Suprapubic skin (tissue), 4 donors: ENCODE measurements at regions not wholly inside any gene's neighbourhood (a gene's known extent, or its start where the extent isn't known, plus 50 kb on each side); places are given as distances from the start of the nearest gene placed in this dataset.

Experiments used
- DNase-seq, 2 donors: peaks; one replicate each; pipeline ENCODE4 v3.0.0-alpha.2; 2019; ENCODE audit warnings: low spot score in 2 of 2
- H3K27ac ChIP-seq: fragments of 200-600 bp; sonication (generic); one replicate; pipeline ENCODE4 v1.5.1; 2019
- H3K27me3 ChIP-seq: fragments of 200-600 bp; sonication (generic); one replicate; pipeline ENCODE4 v1.5.1; 2019
- H3K36me3 ChIP-seq: fragments of 200-600 bp; sonication (generic); one replicate; pipeline ENCODE4 v1.5.1; 2019
- H3K4me1 ChIP-seq: fragments of 200-600 bp; sonication (generic); one replicate; pipeline ENCODE4 v1.5.1; 2019
- H3K4me3 ChIP-seq: fragments of 200-600 bp; sonication (generic); one replicate; pipeline ENCODE4 v1.5.1; 2019; ENCODE audit warnings: mild to moderate bottlenecking
- H3K9me3 ChIP-seq: fragments of 200-600 bp; sonication (generic); one replicate; pipeline ENCODE4 v1.5.1; 2019
- EP300 ChIP-seq: sonication (generic); formaldehyde crosslinking; IDR thresholded peaks from one replicate; pipeline ENCODE4 v1.6.1; 2017; ENCODE audit warnings: antibody characterized with exemption
- POLR2A ChIP-seq, 2 donors: fragments of 450-650 bp; IDR thresholded peaks; one replicate each; pipeline ENCODE4 v1.6.1; 2017; ENCODE audit warnings: antibody characterized with exemption in 2 of 2, mild to moderate bottlenecking in 2 of 2, moderate library complexity in 2 of 2
- POLR2AphosphoS5 ChIP-seq, 3 donors: sonication (generic); formaldehyde crosslinking; IDR thresholded peaks; one replicate each; pipeline ENCODE4 v1.6.1; 2017; ENCODE audit warnings: antibody characterized with exemption in 3 of 3
- WGBS: methylation state at CpG from one replicate; pipeline ENCODE4 v1.1.5; 2018; 5-methylcytosine and 5-hydroxymethylcytosine counted together
- TF ChIP-seq, protein P1 (sequence below), 2 donors: fragments of 200-600 bp in 1 of 2; fragments of 450-650 bp in 1 of 2; sonication (generic) in 1 of 2; IDR thresholded peaks; one replicate each; pipeline ENCODE4 v1.5.1; 2016 to 2019; ENCODE audit warnings: antibody characterized with exemption in 2 of 2, mild to moderate bottlenecking in 1 of 2, moderate library complexity in 1 of 2

DNA sequence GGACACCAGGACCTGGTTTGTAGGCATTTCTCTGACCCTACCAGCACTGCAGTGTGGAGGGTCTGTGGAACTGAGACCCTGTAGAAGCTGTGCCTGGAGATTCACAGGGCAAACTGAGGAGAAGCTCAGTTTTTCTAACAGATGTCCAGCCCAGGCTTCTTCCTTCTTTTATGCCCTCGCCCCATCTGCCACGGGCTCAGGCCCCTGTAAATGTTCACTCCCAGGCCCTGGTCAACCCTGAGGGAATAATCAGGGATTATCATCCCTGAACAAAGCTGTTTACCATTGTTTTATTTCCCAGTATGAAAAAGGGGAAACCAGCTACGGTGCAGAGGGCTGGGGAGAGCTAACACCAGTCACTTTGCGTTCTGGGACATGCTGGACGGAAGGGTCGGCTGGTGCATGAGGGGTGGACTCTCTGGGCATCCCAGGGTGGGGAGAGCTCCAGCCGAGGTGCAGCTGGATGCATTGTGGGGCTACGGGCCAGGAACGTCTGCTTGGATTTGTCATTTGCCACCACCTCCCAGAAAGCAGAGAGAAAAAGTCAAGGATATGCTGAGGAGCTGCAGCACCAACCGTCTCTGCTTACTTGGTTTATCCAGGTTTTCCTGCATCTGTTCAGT, 183.8 kb downstream of the TFCP2L1 start:
- no peak overlapping the region for H3K4me3 ChIP-seq
- no peaks in the 10 kb centered on the region for H3K4me1 ChIP-seq
- DNase-seq = no peak
- H3K36me3 ChIP-seq = no peaks in the 10 kb centered on the region
- TF ChIP-seq, protein P1, sequence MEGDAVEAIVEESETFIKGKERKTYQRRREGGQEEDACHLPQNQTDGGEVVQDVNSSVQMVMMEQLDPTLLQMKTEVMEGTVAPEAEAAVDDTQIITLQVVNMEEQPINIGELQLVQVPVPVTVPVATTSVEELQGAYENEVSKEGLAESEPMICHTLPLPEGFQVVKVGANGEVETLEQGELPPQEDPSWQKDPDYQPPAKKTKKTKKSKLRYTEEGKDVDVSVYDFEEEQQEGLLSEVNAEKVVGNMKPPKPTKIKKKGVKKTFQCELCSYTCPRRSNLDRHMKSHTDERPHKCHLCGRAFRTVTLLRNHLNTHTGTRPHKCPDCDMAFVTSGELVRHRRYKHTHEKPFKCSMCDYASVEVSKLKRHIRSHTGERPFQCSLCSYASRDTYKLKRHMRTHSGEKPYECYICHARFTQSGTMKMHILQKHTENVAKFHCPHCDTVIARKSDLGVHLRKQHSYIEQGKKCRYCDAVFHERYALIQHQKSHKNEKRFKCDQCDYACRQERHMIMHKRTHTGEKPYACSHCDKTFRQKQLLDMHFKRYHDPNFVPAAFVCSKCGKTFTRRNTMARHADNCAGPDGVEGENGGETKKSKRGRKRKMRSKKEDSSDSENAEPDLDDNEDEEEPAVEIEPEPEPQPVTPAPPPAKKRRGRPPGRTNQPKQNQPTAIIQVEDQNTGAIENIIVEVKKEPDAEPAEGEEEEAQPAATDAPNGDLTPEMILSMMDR (IDR thresholded peaks at IDR 0.05) = no peak
- TF ChIP-seq EP300 (no peak), POLR2AphosphoS5 (IDR thresholded peaks at IDR 0.05) (no peak), POLR2A (IDR thresholded peaks at IDR 0.05) (no peak)
- no peaks in the 10 kb centered on the region for H3K9me3 ChIP-seq
- H3K27ac ChIP-seq = no peak overlapping the region
- peaks cover 5% of the 10 kb centered on the region for H3K27me3 ChIP-seq
- 79% methylated on average over 10 of the region's 10 CpGs for WGBS

DNA sequence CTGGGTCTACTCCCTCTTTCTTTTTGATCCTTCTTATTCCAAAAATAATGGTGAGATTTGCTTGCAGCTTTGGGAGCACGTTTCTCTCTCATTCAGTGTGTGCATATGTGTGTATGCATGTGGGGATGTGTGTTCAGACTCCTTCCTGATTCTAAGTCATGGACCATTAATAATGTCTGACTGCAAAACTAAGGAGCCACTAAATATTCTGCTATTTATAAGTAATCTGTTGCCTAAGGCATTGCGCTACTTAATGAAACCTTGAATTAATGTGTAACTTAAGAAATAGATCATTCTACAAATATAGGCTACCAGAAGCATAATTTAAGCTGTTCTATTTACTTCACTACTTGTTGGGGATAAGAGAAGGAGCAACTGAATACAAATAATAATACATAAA, 182.1 kb downstream of the TFCP2L1 start:
- DNase-seq = no peak

DNA sequence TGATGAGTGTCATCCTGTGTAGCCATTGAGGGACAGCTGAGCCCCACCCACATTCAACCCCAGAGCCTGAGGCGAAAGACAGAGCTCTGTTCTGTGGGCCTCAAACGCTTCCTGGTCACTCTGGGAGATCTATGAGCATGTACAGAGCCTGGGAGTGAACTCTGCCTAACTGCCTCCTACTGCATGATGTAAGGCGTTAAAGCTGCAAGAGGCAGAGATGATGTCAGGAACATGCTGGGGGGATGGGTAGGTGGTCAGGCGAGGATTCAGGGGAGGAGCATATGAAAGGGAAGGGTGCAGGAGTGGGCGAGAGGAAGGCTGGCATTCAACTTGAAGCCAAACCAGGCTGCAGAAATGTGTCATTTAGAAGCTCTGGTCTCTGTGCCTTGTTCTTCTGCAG, 181.0 kb downstream of the TFCP2L1 start:
- Histone ChIP-seq H3K27ac (no peak overlapping the region), H3K36me3 (no peaks in the 10 kb centered on the region), H3K27me3 (peaks cover 5% of the 10 kb centered on the region), H3K4me3 (no peak overlapping the region), H3K9me3 (no peaks in the 10 kb centered on the region), H3K4me1 (no peaks in the 10 kb centered on the region)
- no peak for TF ChIP-seq EP300
- no peak for TF ChIP-seq POLR2AphosphoS5 (IDR thresholded peaks at IDR 0.05)
- no peak for TF ChIP-seq POLR2A (IDR thresholded peaks at IDR 0.05)
- TF ChIP-seq, protein P1 (IDR thresholded peaks at IDR 0.05) = no peak
- 68% methylated on average over 5 of the region's 5 CpGs for WGBS
- DNase-seq = no peak

More for the DNA sequence above, 182.1 kb downstream of the TFCP2L1 start:
- H3K36me3 ChIP-seq = no peaks in the 10 kb centered on the region
- WGBS = 62% methylated on average over 2 of the region's 2 CpGs
- no peak for TF ChIP-seq EP300
- TF ChIP-seq POLR2A (IDR thresholded peaks at IDR 0.05) = no peak
- TF ChIP-seq POLR2AphosphoS5 (IDR thresholded peaks at IDR 0.05) = no peak
- H3K9me3 ChIP-seq = no peaks in the 10 kb centered on the region
- no peaks in the 10 kb centered on the region for H3K4me1 ChIP-seq
- H3K27ac ChIP-seq = no peak overlapping the region
- H3K4me3 ChIP-seq = no peak overlapping the region
- H3K27me3 ChIP-seq = peaks cover 5% of the 10 kb centered on the region

DNA sequence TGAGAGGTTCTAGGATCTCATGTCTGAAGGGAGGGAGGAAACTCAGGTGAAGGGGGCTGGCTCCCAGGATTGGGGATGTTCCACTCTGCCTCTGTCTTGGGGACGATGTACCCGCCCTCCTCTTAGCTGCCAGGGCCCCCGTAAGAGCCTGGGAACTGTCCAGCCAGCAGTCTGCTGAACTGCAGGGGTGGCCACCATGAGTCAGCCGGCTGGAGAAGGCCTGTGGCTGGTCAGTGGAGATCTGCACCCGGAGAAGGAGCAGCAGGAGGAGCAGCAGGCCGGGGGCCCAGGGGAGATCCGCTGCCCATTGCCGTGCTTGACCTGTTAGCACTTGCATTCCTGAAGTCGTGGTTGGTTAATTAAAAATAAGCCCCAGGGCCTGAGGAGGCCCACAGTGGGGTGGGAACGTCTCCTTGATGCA, 180.3 kb downstream of the TFCP2L1 start:
- Histone ChIP-seq H3K27ac (no peak overlapping the region), H3K27me3 (peaks cover 5% of the 10 kb centered on the region), H3K4me3 (no peak overlapping the region), H3K36me3 (no peaks in the 10 kb centered on the region), H3K9me3 (no peaks in the 10 kb centered on the region), H3K4me1 (no peaks in the 10 kb centered on the region)
- TF ChIP-seq EP300 (no peak), POLR2AphosphoS5 (IDR thresholded peaks at IDR 0.05) (no peak), POLR2A (IDR thresholded peaks at IDR 0.05) (no peak)
- TF ChIP-seq, protein P1 (IDR thresholded peaks at IDR 0.05) = no peak
- WGBS = 64% methylated on average over 7 of the region's 10 CpGs
- DNase-seq = no peak

DNA sequence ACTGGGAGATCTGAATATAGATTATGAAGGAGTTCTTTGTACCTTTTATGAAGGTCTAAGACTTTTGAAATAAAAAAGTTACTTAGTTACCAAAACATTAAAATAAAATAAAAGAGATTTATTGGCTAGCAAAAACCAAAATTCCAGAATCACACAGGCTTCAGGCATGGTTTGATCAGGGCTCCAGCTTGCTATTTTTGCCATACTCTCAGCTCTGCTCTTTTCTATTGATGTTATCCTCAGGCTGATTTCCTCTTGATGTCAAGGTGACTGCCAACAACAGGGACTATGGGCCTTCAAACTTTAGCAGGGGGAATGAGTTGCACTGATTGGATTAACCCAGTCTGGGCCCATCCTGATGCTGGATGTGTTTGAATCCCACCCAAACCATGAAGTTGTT, 174.1 kb downstream of the TFCP2L1 start:
- TF ChIP-seq EP300 (no peak), POLR2A (IDR thresholded peaks at IDR 0.05) (no peak), POLR2AphosphoS5 (IDR thresholded peaks at IDR 0.05) (no peak)
- TF ChIP-seq, protein P1 (IDR thresholded peaks at IDR 0.05) = no peak
- peaks cover 3% of the 10 kb centered on the region for H3K9me3 ChIP-seq
- H3K36me3 ChIP-seq = no peaks in the 10 kb centered on the region
- no peaks in the 10 kb centered on the region for H3K4me1 ChIP-seq
- H3K4me3 ChIP-seq = no peak overlapping the region
- H3K27ac ChIP-seq = no peak overlapping the region
- no peaks in the 10 kb centered on the region for H3K27me3 ChIP-seq
- no peak for DNase-seq

DNA sequence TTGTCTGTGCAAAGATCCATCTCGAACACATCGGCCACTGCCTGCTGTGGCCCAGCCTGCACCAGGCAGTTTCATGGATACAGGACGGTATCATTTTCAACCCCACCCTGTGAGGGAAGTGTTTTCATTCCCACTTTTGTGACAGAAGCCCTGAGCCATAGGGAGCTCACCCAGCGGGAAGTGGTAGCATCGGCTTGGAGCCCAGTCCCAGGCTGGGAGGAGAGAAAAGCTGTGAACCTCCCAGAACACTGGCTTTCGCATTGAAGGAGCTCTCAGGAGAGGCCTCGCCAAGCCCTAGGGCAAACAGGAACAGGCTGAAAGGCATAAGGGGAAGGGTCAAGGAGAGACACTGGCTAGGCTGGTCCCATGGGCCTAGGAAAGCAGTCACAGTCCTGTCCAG, 166.1 kb downstream of the TFCP2L1 start:
- H3K36me3 ChIP-seq = no peaks in the 10 kb centered on the region
- TF ChIP-seq, protein P1 (IDR thresholded peaks at IDR 0.05) = no peak
- TF ChIP-seq EP300 (no peak), POLR2A (IDR thresholded peaks at IDR 0.05) (no peak), POLR2AphosphoS5 (IDR thresholded peaks at IDR 0.05) (no peak)
- DNase-seq = no peak
- no peak overlapping the region for H3K27ac ChIP-seq
- H3K4me1 ChIP-seq = no peaks in the 10 kb centered on the region
- H3K4me3 ChIP-seq = no peak overlapping the region
- no peaks in the 10 kb centered on the region for H3K9me3 ChIP-seq
- WGBS = 81% methylated on average over 7 of the region's 7 CpGs
- peaks cover 2% of the 10 kb centered on the region for H3K27me3 ChIP-seq
